Pancreas (tissue), 10 donors: ENCODE measurements at regions not wholly inside any gene's neighbourhood (a gene's known extent, or its start where the extent isn't known, plus 50 kb on each side); places are given as distances from the start of the nearest gene placed in this dataset.

Experiments used
- ATAC-seq, 4 donors: fragments of 200-7000 bp; cut with Tn5 transposase; one replicate each; pipeline versions ENCODE4 v1.8.0 to v1.9.1; 2020; ENCODE audit warnings: mild to moderate bottlenecking in 4 of 4, moderate library complexity in 4 of 4
- DNase-seq, 6 donors: peaks; one replicate each; pipeline ENCODE4 v3.0.0-alpha.2; 2020
- FAIRE-seq: peaks from 2 replicates; lab custom pipeline; 2012; peaks lifted over from hg19 to GRCh38; lab: Jason Lieb, UNC
- H3K27ac ChIP-seq, 4 donors: fragments of 200-600 bp; sonication (generic); 1 replicate in 3 of 4; 2 replicates in 1 of 4; pipeline versions ENCODE4 v1.5.0 to v1.8.0; 2020
- H3K27me3 ChIP-seq, 4 donors: fragments of 200-600 bp; one replicate each; pipeline ENCODE4 v1.8.0; 2021
- H3K36me3 ChIP-seq, 3 donors: fragments of 200-600 bp; sonication (generic) in 1 of 3; one replicate each; pipeline versions ENCODE4 v1.5.0 to v1.8.0; 2020 to 2021
- H3K4me1 ChIP-seq, 3 donors: fragments of 200-600 bp; one replicate each; pipeline ENCODE4 v1.8.0; 2021
- H3K4me3 ChIP-seq, 4 donors: fragments of 200-600 bp; sonication (generic) in 2 of 4; one replicate each; pipeline versions ENCODE4 v1.5.0 to v1.8.0; 2020 to 2021
- H3K9me3 ChIP-seq, 4 donors: fragments of 200-600 bp; one replicate each; pipeline ENCODE4 v1.8.0; 2021
- WGBS, 2 donors: extraction: QIAGEN DNeasy Blood & Tissue Kit; methylation state at CpG; one replicate each; pipeline ENCODE4 v1.1.7; 2013; 5-methylcytosine and 5-hydroxymethylcytosine counted together
- intact Hi-C, 3 donors: fragments of 100-400 bp; cut with DNase I; formaldehyde crosslinking; loops; one replicate each; pipeline versions ENCODE4 v1.11.1 to v1.14.2; 2022
- TF ChIP-seq, protein P1 (sequence below), 4 donors: fragments of 200-600 bp; sonication (generic) in 3 of 4; IDR thresholded peaks; one replicate each; pipeline versions ENCODE4 v1.5.0 to v1.8.0; 2021; ENCODE audit warnings: antibody characterized with exemption in 4 of 4
- donor health status: healthy with polysubstance abuse.
- donor health status: DM: no; HTN: no; CAD: no; lungs with moderate emphysema.
- donor health status: DM: no; HTN: no; CAD: no.
- donor health status: control.
- donor health status: control.
- donor health status: Bipolar disorder and iron deficiency.
- donor health status: DM: yes; HTN: yes; CAD: no.
- donor health status: DM: no; HTN: no; CAD: no.
- donor health status: DM: no; HTN: no; CAD: no.
- donor health status: DM: yes; HTN: yes; CAD: no.

DNA sequence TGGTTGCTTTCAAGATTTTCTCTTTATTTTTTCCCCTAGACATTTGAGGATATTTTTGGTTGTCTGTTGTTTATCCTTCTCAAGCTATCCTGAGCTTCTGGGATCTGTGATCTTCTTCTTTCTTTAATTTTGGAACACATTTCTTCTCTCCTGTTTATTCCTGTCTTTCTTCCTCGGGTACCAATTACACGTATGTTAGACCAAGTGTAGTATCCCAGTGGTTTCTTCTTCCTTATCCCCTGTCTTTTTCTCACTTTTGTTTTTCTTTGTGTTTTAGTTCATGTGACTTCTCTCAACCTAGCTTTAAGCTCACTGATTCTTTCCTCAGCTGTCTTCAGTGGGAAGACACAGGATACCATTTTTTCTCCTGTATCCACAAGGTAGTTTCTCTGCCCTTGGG, 120.0 kb downstream of the GALR1 start:
- no peaks in the 10 kb centered on the region for H3K4me1 ChIP-seq
- H3K27ac ChIP-seq, result no peak overlapping the region
- WGBS, 2 donors, result 93% methylated on average over 2 of the region's 2 CpGs
- no peak overlapping the region for H3K4me3 ChIP-seq
- no peaks in the 10 kb centered on the region for H3K27me3 ChIP-seq
- H3K9me3 ChIP-seq, result no peaks in the 10 kb centered on the region
- ATAC-seq (no peak), DNase-seq (no peak), FAIRE-seq (no peak)
- intact Hi-C loops, result no loop called here
- TF ChIP-seq, protein P1, sequence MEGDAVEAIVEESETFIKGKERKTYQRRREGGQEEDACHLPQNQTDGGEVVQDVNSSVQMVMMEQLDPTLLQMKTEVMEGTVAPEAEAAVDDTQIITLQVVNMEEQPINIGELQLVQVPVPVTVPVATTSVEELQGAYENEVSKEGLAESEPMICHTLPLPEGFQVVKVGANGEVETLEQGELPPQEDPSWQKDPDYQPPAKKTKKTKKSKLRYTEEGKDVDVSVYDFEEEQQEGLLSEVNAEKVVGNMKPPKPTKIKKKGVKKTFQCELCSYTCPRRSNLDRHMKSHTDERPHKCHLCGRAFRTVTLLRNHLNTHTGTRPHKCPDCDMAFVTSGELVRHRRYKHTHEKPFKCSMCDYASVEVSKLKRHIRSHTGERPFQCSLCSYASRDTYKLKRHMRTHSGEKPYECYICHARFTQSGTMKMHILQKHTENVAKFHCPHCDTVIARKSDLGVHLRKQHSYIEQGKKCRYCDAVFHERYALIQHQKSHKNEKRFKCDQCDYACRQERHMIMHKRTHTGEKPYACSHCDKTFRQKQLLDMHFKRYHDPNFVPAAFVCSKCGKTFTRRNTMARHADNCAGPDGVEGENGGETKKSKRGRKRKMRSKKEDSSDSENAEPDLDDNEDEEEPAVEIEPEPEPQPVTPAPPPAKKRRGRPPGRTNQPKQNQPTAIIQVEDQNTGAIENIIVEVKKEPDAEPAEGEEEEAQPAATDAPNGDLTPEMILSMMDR (IDR thresholded peaks at IDR 0.05), result no peak
- no peaks in the 10 kb centered on the region for H3K36me3 ChIP-seq

DNA sequence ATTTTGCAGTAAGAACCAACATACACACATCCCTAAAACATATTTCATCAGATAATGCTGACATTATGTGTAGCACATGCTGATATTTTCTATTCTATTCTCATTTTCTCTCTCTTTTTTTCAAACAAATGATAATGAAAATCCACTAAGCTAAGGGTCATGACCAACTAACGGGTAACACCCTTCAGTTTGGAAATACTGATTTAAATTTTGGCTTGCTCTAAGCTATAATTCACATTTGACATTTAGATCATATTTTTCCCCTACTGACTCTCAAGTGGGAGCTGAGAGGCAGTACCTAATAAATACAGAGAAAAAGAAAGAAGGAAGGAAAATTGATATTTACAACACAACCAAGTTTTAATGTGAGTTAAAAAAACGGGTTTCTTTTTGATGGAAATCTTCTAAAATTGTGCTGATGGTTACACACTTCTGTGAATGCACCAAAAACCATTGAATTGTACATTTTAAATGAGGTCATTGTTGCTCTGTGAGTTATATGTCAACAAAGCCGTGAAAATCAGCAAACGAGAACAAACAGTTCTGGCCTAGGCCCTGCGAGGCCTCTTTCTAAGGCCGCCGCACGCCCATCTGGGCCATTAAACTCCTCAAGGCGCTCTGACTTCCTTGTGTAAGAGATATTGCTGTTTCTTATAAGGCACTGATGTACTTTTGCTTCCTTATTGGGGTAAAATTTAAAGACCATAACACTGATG, 124.2 kb downstream of the GALR1 start:
- no peak overlapping the region for H3K4me3 ChIP-seq
- H3K27me3 ChIP-seq, result no peaks in the 10 kb centered on the region
- no peaks in the 10 kb centered on the region for H3K36me3 ChIP-seq
- H3K9me3 ChIP-seq, result no peaks in the 10 kb centered on the region
- ATAC-seq (no peak), DNase-seq (no peak), FAIRE-seq (no peak)
- 74% methylated on average over 9 of the region's 9 CpGs for WGBS, 2 donors
- no peaks in the 10 kb centered on the region for H3K4me1 ChIP-seq
- intact Hi-C loops, result no loop called here
- TF ChIP-seq, protein P1 (IDR thresholded peaks at IDR 0.05), result no peak
- no peak overlapping the region for H3K27ac ChIP-seq

DNA sequence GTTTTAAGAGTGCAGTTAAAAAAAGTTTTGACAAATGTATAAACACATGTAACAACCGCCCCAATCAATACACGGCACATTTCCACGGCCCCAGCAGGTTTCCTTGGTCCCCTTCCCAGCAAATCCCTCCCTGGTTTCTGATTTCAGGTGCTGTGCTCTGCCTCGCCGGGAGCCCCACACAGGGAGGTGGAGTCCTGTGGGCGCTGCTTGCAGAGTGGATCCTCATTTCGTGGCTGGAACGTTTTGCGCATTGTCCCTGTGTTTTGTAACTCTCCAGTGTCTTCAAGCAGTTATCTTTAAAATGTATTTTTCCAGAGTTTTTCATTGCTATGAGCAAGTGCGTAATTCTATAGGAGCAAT, 124.8 kb downstream of the GALR1 start:
- no peaks in the 10 kb centered on the region for H3K36me3 ChIP-seq
- no peak overlapping the region for H3K27ac ChIP-seq
- H3K4me3 ChIP-seq, result no peak overlapping the region
- TF ChIP-seq, protein P1 (IDR thresholded peaks at IDR 0.05), result no peak
- H3K9me3 ChIP-seq, result no peaks in the 10 kb centered on the region
- ATAC-seq (no peak), FAIRE-seq (no peak), DNase-seq (no peak)
- no peaks in the 10 kb centered on the region for H3K27me3 ChIP-seq
- H3K4me1 ChIP-seq, result no peaks in the 10 kb centered on the region
- intact Hi-C loops, result no loop called here
- 55 to 60% methylated on average over 10 of the region's 10 CpGs for WGBS, 2 donors

DNA sequence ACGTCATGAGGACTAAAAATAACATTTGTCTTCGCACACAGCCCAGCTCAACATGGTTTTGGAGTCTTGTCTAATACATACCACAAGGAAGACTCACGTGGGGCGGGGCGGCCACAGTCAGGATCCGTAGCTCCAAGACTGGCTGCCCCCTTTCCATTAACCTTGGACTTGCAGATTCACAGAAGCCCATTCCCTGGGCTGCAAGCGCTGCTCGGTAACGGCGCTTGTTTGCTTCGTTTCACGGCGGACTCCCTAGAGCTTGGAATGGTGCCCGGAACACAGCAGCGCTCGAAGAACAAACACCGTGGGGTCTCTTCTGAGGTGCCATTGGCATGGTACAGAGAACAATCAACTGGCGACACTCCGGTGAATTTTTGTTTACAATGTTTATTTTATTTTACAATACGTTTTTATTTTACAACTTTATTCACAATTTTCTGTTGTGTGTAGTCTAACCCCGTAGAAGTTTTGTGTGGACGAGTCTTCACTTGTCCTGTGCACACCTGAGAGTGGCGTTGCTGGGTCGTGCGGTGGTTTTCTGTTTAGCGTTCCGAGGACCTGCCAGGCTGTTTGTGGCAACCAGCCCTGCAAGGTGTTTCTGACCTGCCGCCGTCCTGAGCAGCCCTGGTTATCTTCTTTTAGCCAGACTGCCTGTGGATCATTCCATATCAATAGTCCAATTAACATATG, 126.5 kb downstream of the GALR1 start:
- H3K36me3 ChIP-seq, result no peaks in the 10 kb centered on the region
- H3K27me3 ChIP-seq, result no peaks in the 10 kb centered on the region
- peak overlapping the region in 3 of 4 donors; percentile 3 to 36 (median 13) for H3K27ac ChIP-seq
- FAIRE-seq (no peak), ATAC-seq (peak; percentile 38 to 83 (median 66)), DNase-seq (peak in 5 of 6 donors; percentile 33 to 75 (median 50))
- no peaks in the 10 kb centered on the region for H3K9me3 ChIP-seq
- 52% methylated on average over 29 of the region's 29 CpGs for WGBS, 2 donors
- H3K4me3 ChIP-seq, result no peak overlapping the region
- no peaks in the 10 kb centered on the region for H3K4me1 ChIP-seq
- TF ChIP-seq, protein P1 (IDR thresholded peaks at IDR 0.05), result no peak
- intact Hi-C loops, result no loop called here

DNA sequence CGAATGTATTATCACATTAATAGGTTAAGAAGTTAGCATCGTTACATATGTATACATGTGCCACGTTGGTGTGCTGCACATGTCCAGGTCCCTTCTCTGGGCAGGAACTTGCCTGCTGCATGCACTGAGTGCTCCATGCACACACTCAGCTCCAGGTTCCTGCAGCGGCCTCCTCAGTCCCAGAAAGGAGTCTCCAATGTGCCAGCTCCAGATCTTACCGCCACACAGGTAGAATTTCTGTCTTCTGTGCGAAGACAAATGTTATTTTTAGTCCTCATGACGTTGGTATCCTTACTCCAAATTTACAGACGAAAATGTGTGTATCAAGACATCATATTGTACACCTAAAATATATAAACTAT, 127.1 kb downstream of the GALR1 start:
- peak overlapping the region in 1 of 4 donors; percentile 3 for H3K27ac ChIP-seq
- 67 to 73% methylated on average over 8 of the region's 8 CpGs for WGBS, 2 donors
- no peak for FAIRE-seq

More for the DNA sequence above, 127.1 kb downstream of the GALR1 start:
- H3K27me3 ChIP-seq, result no peaks in the 10 kb centered on the region
- intact Hi-C loops, result no loop called here
- H3K9me3 ChIP-seq, result no peaks in the 10 kb centered on the region
- H3K36me3 ChIP-seq, result no peaks in the 10 kb centered on the region
- no peaks in the 10 kb centered on the region for H3K4me1 ChIP-seq
- H3K4me3 ChIP-seq, result no peak overlapping the region
- ATAC-seq (peak in 2 of 4 donors; percentile 23 to 43), DNase-seq (no peak)
- TF ChIP-seq, protein P1 (IDR thresholded peaks at IDR 0.05), result no peak
